ENCODE measurements at regions not wholly inside any gene's neighbourhood (a gene's known extent, or its start where the extent isn't known, plus 50 kb on each side); places are given as distances from the start of the nearest gene placed in this dataset.

DNA sequence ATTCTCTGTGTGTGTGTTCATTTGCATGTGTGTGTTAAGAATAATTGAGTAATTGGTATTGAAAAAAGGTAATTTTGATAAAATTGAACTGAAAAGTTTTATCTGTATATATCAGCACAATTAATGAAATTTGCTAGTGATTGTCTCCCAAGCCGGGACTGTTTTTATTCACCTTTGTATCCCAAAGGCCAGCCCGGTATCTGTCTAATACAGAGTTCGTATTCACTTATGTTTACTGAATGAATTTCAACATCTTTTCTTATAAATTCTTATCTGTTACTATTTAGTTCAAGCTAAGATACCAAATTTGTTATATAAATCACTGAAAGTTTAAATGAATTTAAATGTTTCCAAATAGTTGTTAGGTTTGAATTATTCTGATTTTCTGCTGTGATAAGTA lies 394.0 kb upstream of the NAALADL2 start:
- no peaks in the 10 kb centered on the region for H3K27me3 Mint-ChIP-seq (ENCODE audit: unreplicated experiment)
- no peak overlapping the region for H3K27ac Mint-ChIP-seq (ENCODE audit: unreplicated experiment)
- no peak overlapping the region for H3K4me3 Mint-ChIP-seq (ENCODE audit: low read depth, unreplicated experiment)
- H3K4me1 Mint-ChIP-seq (ENCODE audit: low read depth, unreplicated experiment), result no peaks in the 10 kb centered on the region
- no peak for TF ChIP-seq CTCF (IDR thresholded peaks at IDR 0.05; ENCODE audit: unreplicated experiment)
- H3K36me3 Mint-ChIP-seq (ENCODE audit: insufficient read depth, unreplicated experiment), result no peaks in the 10 kb centered on the region
- CTCF ChIA-PET, result interaction anchor here (0.6 kb wide), 1 partner anchor 56 kb away, joined by 13 read pairs; no protein-coding TSS in a partner anchor
- DNase-seq, result no peak
- H3K9me3 Mint-ChIP-seq (ENCODE audit: low read depth, unreplicated experiment), result no peaks in the 10 kb centered on the region
- BruUV-seq (replicated peaks), result no TSS peak
- intact Hi-C loops (cut with micrococcal nuclease; ENCODE audit: unreplicated experiment), result loop anchor here (10.0 kb wide), 1 partner anchor 60 kb away; no protein-coding TSS in a partner anchor

- no peak overlapping the region for H3K27ac Mint-ChIP-seq (ENCODE audit: unreplicated experiment)
- H3K36me3 Mint-ChIP-seq (ENCODE audit: insufficient read depth, unreplicated experiment), result no peaks in the 10 kb centered on the region
- H3K4me1 Mint-ChIP-seq (ENCODE audit: low read depth, unreplicated experiment), result no peaks in the 10 kb centered on the region
- DNase-seq, result no peak
- intact Hi-C loops (cut with micrococcal nuclease; ENCODE audit: unreplicated experiment), result loop anchor here (10.0 kb wide), 1 partner anchor 62 kb away; no protein-coding TSS in a partner anchor
- no peaks in the 10 kb centered on the region for H3K9me3 Mint-ChIP-seq (ENCODE audit: low read depth, unreplicated experiment)
- BruUV-seq (replicated peaks), result no TSS peak
- CTCF ChIA-PET, result interaction anchor here (0.7 kb wide), 1 partner anchor 297 kb away, joined by 6 read pairs; no protein-coding TSS in a partner anchor
- no peak for TF ChIP-seq CTCF (IDR thresholded peaks at IDR 0.05; ENCODE audit: unreplicated experiment)
- no peak overlapping the region for H3K4me3 Mint-ChIP-seq (ENCODE audit: low read depth, unreplicated experiment)
- H3K27me3 Mint-ChIP-seq (ENCODE audit: unreplicated experiment), result no peaks in the 10 kb centered on the region
These were observed 392.6 kb upstream of the NAALADL2 start for GRCh38 chr3:174466471-174467054.

DNA sequence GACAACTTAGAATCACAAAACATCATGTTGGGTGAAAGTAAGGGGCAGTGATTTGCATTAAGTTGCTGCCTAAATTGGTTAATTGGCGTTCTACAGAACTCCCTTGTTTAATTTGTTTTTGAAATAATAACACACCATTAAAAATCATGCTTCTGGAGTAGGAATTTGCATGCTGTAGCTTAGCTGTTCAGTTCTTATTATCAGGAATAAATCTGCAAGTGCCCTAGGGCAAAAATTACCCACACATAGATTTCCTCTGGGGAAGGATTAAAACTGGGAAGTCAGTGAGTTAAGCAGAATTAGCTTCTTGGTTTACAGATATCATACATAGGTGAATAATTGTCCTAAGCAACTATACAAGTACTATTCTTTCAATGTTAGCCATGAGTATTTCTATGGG lies 381.6 kb upstream of the NAALADL2 start:
- H3K27ac Mint-ChIP-seq (ENCODE audit: unreplicated experiment), result no peak overlapping the region
- intact Hi-C loops (cut with micrococcal nuclease; ENCODE audit: unreplicated experiment), result no loop called here

DNA sequence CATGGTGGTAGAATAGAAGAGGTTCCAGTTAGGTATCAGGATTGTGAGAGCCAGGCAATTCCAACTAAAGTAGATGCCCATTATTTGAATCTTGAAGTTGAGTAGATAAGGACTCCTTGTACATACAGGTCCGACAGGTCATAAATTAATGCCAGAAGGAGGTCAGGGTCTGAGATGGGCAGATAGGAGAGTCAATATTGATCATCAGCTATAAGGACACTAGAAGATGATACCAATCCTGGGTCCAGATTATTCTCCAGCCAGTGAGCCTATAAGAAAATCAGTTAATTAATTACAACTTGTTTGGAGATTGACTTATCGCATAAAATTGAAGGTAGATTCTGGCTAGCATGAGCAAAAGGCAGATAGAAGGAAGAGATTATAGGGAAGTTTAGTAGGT lies 378.4 kb upstream of the NAALADL2 start:
- no peak for TF ChIP-seq CTCF (IDR thresholded peaks at IDR 0.05; ENCODE audit: unreplicated experiment)
- no peak for DNase-seq
- no TSS peak for BruUV-seq (replicated peaks)
- Mint-ChIP-seq H3K27ac (ENCODE audit: unreplicated experiment) (no peak overlapping the region), H3K4me1 (ENCODE audit: low read depth, unreplicated experiment) (no peaks in the 10 kb centered on the region), H3K9me3 (ENCODE audit: low read depth, unreplicated experiment) (no peaks in the 10 kb centered on the region), H3K27me3 (ENCODE audit: unreplicated experiment) (no peaks in the 10 kb centered on the region), H3K4me3 (ENCODE audit: low read depth, unreplicated experiment) (no peak overlapping the region), H3K36me3 (ENCODE audit: insufficient read depth, unreplicated experiment) (no peaks in the 10 kb centered on the region)
- CTCF ChIA-PET, result no interaction called here
- intact Hi-C loops (cut with micrococcal nuclease; ENCODE audit: unreplicated experiment), result no loop called here

More for the DNA sequence above, 381.6 kb upstream of the NAALADL2 start:
- BruUV-seq (replicated peaks), result no TSS peak
- no peak for TF ChIP-seq CTCF (IDR thresholded peaks at IDR 0.05; ENCODE audit: unreplicated experiment)
- H3K36me3 Mint-ChIP-seq (ENCODE audit: insufficient read depth, unreplicated experiment), result no peaks in the 10 kb centered on the region
- no peaks in the 10 kb centered on the region for H3K9me3 Mint-ChIP-seq (ENCODE audit: low read depth, unreplicated experiment)
- DNase-seq, result no peak
- no peaks in the 10 kb centered on the region for H3K4me1 Mint-ChIP-seq (ENCODE audit: low read depth, unreplicated experiment)
- no peaks in the 10 kb centered on the region for H3K27me3 Mint-ChIP-seq (ENCODE audit: unreplicated experiment)
- H3K4me3 Mint-ChIP-seq (ENCODE audit: low read depth, unreplicated experiment), result no peak overlapping the region
- CTCF ChIA-PET, result no interaction called here

All from Calu3 (cell line).